Neural cell (in vitro differentiated cells): ENCODE measurements at regions not wholly inside any gene's neighbourhood (a gene's known extent, or its start where the extent isn't known, plus 50 kb on each side); places are given as distances from the start of the nearest gene placed in this dataset.

ENCODE experiments used
- H2AFZ ChIP-seq: fragments of 200-600, 300-800 bp; sonication (generic), shearing (Covaris generic); 2 replicates; pipeline ENCODE4 v1.6.0; 2014; ENCODE audit warnings: low read depth, mild to moderate bottlenecking, antibody characterized with exemption, low read length, moderate library complexity
- H3F3A ChIP-seq: fragments of 200-600 bp; shearing (Covaris generic); 2 replicates; pipeline ENCODE4 v1.6.1; 2016; ENCODE audit warnings: mild to moderate bottlenecking, moderate library complexity, mixed read lengths, antibody characterized with exemption, low read length; ENCODE audit not compliant: insufficient read depth, poor library complexity, severe bottlenecking
- H3K27ac ChIP-seq: fragments of 200-600, 300-800 bp; sonication (generic), shearing (Covaris generic); 2 replicates; pipeline ENCODE4 v1.5.1; 2014; ENCODE audit warnings: mild to moderate bottlenecking, low read length, moderate library complexity
- H3K27me3 ChIP-seq: fragments of 300-800, 200-600 bp; sonication (generic), shearing (Covaris generic); 2 replicates; pipeline ENCODE4 v1.6.0; 2014; ENCODE audit warnings: mild to moderate bottlenecking, low read depth, low read length, moderate library complexity; ENCODE audit not compliant: insufficient read depth
- H3K36me3 ChIP-seq: fragments of 300-800, 200-600 bp; sonication (generic), shearing (Covaris generic); 2 replicates; pipeline ENCODE4 v1.5.1; 2014; ENCODE audit warnings: mild to moderate bottlenecking, antibody characterized with exemption, low read length, moderate library complexity; ENCODE audit not compliant: insufficient read depth
- H3K4me2 ChIP-seq: fragments of 300-800, 200-600 bp; sonication (generic), shearing (Covaris generic); 2 replicates; pipeline ENCODE4 v1.6.0; 2014; ENCODE audit warnings: mild to moderate bottlenecking, low read length
- H3K4me3 ChIP-seq: fragments of 300-800, 200-600 bp; sonication (generic), shearing (Covaris generic); 2 replicates; pipeline ENCODE4 v1.5.1; 2014; ENCODE audit warnings: mild to moderate bottlenecking, low read length, moderate library complexity
- H3K79me2 ChIP-seq: fragments of 200-600 bp; shearing (Covaris generic); replicated peaks from 2 replicates; pipeline ENCODE4 v1.6.0; 2014; ENCODE audit warnings: mild to moderate bottlenecking, low read length, moderate library complexity; ENCODE audit not compliant: insufficient read depth
- H3K9ac ChIP-seq: fragments of 300-800, 200-600 bp; sonication (generic), shearing (Covaris generic); 2 replicates; pipeline ENCODE4 v1.6.1; 2016; ENCODE audit warnings: mild to moderate bottlenecking, low read length, mixed read lengths
- H3K9me2 ChIP-seq: fragments of 200-600 bp; shearing (Covaris generic); 2 replicates; pipeline ENCODE4 v1.6.1; 2016; ENCODE audit warnings: mild to moderate bottlenecking, low read length, mixed read lengths; ENCODE audit not compliant: insufficient read depth
- H3K9me3 ChIP-seq: fragments of 200-600, 300-800 bp; sonication (generic), shearing (Covaris generic); 2 replicates; pipeline ENCODE4 v1.6.1; 2016; ENCODE audit warnings: mild to moderate bottlenecking, mixed run types, low read length, moderate library complexity, mixed read lengths
- H4K20me1 ChIP-seq: fragments of 200-600 bp; shearing (Covaris generic); 2 replicates; pipeline ENCODE4 v1.6.1; 2016; ENCODE audit warnings: mild to moderate bottlenecking, mixed run types; ENCODE audit not compliant: insufficient read depth
- CTCF ChIP-seq: fragments of 450-650 bp; IDR thresholded peaks from 2 replicates; pipeline ENCODE4 v1.5.1; 2014; ENCODE audit warnings: antibody characterized with exemption, mild to moderate bottlenecking, moderate library complexity; ENCODE audit not compliant: poor library complexity, severe bottlenecking
- EP300 ChIP-seq: fragments of 450-650 bp; conservative IDR thresholded peaks from 2 replicates; pipeline ENCODE4 v1.6.1; 2014; ENCODE audit warnings: antibody characterized with exemption, mild to moderate bottlenecking, moderate library complexity; ENCODE audit not compliant: poor library complexity, severe bottlenecking
- EZH2 ChIP-seq: fragments of 200-600, 300-800 bp; shearing (Covaris generic), sonication (generic); IDR thresholded peaks from 2 replicates; pipeline ENCODE4 v1.6.1; 2014; ENCODE audit warnings: antibody characterized with exemption, low read length, borderline replicate concordance, mild to moderate bottlenecking; ENCODE audit not compliant: insufficient read depth, poor library complexity, severe bottlenecking
- MXI1 ChIP-seq: fragments of 450-650 bp; conservative IDR thresholded peaks from 2 replicates; pipeline ENCODE4 v1.6.1; 2014; ENCODE audit warnings: antibody characterized with exemption, mild to moderate bottlenecking; ENCODE audit not compliant: poor library complexity, severe bottlenecking
- POLR2AphosphoS5 ChIP-seq: IDR thresholded peaks from 2 replicates; pipeline ENCODE4 v1.6.1; 2012
- RAD21 ChIP-seq: fragments of 450-650 bp; conservative IDR thresholded peaks from 2 replicates; pipeline ENCODE4 v1.6.1; 2014; ENCODE audit warnings: antibody characterized with exemption, mild to moderate bottlenecking, moderate library complexity
- REST ChIP-seq: IDR thresholded peaks from 2 replicates; pipeline ENCODE4 v1.6.1; 2012; ENCODE audit warnings: borderline replicate concordance
- SMC3 ChIP-seq: fragments of 450-650 bp; conservative IDR thresholded peaks from 2 replicates; pipeline ENCODE4 v1.6.1; 2014; ENCODE audit warnings: antibody characterized with exemption, mild to moderate bottlenecking, moderate library complexity; ENCODE audit not compliant: poor library complexity
- TAF1 ChIP-seq: IDR thresholded peaks from 2 replicates; pipeline ENCODE4 v1.6.1; 2012; ENCODE audit warnings: low read depth

- Histone ChIP-seq H3K9me3 (no peaks in the 10 kb centered on the region), H3K4me3 (no peak overlapping the region), H4K20me1 (no peaks in the 10 kb centered on the region), H3K27ac (no peak overlapping the region), H3K9ac (no peak overlapping the region), H3K36me3 (no peaks in the 10 kb centered on the region), H3K27me3 (no peaks in the 10 kb centered on the region), H3K79me2 (no peaks in the 10 kb centered on the region), H3K9me2 (no peaks in the 10 kb centered on the region), H2AFZ (no peak overlapping the region), H3K4me2 (no peak overlapping the region), H3F3A (no peaks in the 10 kb centered on the region)
- TF ChIP-seq TAF1 (no peak), CTCF (no peak), EZH2 (no peak), EP300 (no peak), SMC3 (no peak), RAD21 (no peak)
These were observed 130.1 kb upstream of the OSMR start for GRCh38 chr5:38715696-38716095.

DNA sequence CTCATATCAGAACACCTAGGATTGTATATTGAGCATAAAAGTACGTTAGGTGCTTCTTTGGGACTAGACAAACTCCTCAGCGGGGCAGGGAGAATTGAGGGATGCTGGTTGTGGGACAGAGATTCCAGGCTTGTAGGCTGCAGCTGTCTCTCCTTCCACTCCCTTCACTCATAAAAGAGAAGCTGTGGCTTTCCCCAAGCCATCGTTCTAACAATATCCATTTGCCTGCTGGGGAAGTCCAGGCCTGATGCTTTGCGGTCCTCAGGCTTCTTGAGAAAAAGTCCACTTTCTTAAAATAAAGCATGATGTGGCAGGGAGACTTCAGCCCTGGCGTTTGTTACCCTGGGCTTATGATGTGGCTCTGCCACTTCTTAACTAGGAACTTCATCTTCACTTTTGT is 129.3 kb upstream of the OSMR start:
- H3K9me2 ChIP-seq = no peaks in the 10 kb centered on the region
- H2AFZ ChIP-seq = no peak overlapping the region
- no peak overlapping the region for H3K4me2 ChIP-seq
- H3K27ac ChIP-seq = no peak overlapping the region
- no peaks in the 10 kb centered on the region for H3K79me2 ChIP-seq
- H3K36me3 ChIP-seq = no peaks in the 10 kb centered on the region
- H3K27me3 ChIP-seq = no peaks in the 10 kb centered on the region
- TF ChIP-seq REST (no peak), MXI1 (no peak), SMC3 (no peak), RAD21 (no peak), CTCF (no peak), EP300 (no peak), TAF1 (no peak), POLR2AphosphoS5 (no peak), EZH2 (no peak)
- H3K9me3 ChIP-seq = no peaks in the 10 kb centered on the region
- H3K9ac ChIP-seq = no peak overlapping the region
- no peaks in the 10 kb centered on the region for H4K20me1 ChIP-seq
- H3F3A ChIP-seq = no peaks in the 10 kb centered on the region
- H3K4me3 ChIP-seq = no peak overlapping the region
